ENCODE measurements at regions not wholly inside any gene's neighbourhood (a gene's known extent, or its start where the extent isn't known, plus 50 kb on each side); places are given as distances from the start of the nearest gene placed in this dataset.

DNA sequence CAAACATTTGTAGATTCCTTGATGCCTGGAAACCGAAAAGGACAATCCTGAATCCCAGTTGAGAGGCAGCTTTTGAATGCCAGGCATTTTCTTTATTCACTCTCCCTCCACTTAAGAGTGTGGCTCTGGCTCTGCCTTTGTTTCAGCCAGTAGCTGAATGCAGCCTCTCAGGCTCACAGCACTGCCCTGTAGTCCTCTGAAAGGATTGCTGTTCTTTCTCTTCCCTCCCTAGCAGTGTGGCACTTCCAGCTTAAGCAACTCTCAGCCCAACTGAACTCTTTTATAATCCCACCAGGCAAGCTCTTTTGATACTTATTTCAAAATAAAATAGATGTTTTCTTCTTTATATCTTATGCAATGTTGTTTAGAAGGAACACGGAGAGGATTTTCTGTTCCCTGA lies 415.6 kb downstream of the GJA1 start:
- WGBS (ENCODE audit: insufficient coverage, insufficient replicate concordance, low lambda C conversion rate, missing lambda C conversion rate), result 12% methylated on average over 2 of the region's 2 CpGs
- intact Hi-C loops (cut with micrococcal nuclease; ENCODE audit: unreplicated experiment) (no loop called here), in situ Hi-C loops (cut with MboI) (no loop called here)
- ChIA-PET CTCF (interaction anchor here (2.8 kb wide), 1 partner anchor 11 kb away, joined by 13 read pairs; no protein-coding TSS in a partner anchor), SMC1A (ENCODE audit: uncharacterized antibody, unreplicated experiment) (interaction anchor here (0.7 to 1.1 kb wide), 2 partner anchors 269 to 533 kb away, joined by 3 to 4 read pairs; no protein-coding TSS in a partner anchor), POLR2A (interaction anchor here (0.6 kb wide), 1 partner anchor 932 kb away, joined by 6 read pairs; no protein-coding TSS in a partner anchor), RAD21 (ENCODE audit: unreplicated experiment) (interaction anchor here (0.6 to 0.7 kb wide), 2 partner anchors 269 to 463 kb away, joined by 3 to 4 read pairs; no protein-coding TSS in a partner anchor)
- no peak overlapping the region for H2AFZ ChIP-seq (ENCODE audit: control insufficient read depth, low read depth, low read length)
- H3K9ac ChIP-seq (ENCODE audit: control insufficient read depth, insufficient read depth, low read length), result no peak overlapping the region
- FAIRE-seq, result no peak
- TF ChIP-seq POU2F2 (IDR thresholded peaks at IDR 0.05; ENCODE audit: borderline replicate concordance, low read depth, low read length) (no peak), PKNOX1 (IDR thresholded peaks at IDR 0.05) (no peak), MXI1 (IDR thresholded peaks at IDR 0.05; ENCODE audit: low read depth, low read length) (no peak), FOXK2 (IDR thresholded peaks at IDR 0.05) (no peak)
- TF ChIP-seq, protein P1, sequence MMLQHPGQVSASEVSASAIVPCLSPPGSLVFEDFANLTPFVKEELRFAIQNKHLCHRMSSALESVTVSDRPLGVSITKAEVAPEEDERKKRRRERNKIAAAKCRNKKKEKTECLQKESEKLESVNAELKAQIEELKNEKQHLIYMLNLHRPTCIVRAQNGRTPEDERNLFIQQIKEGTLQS (IDR thresholded peaks at IDR 0.05; ENCODE audit: borderline replicate concordance, extremely low read depth, low read depth, low read length), result no peak
- no peak overlapping the region for H3K4me2 ChIP-seq (ENCODE audit: control insufficient read depth, insufficient read depth)
- H3K4me3 ChIP-seq, result no peak overlapping the region
- H3K9me3 ChIP-seq (replicated peaks; ENCODE audit: control insufficient read depth, insufficient read depth, low read length), result no peaks in the 10 kb centered on the region
- no peak overlapping the region for H3K27ac ChIP-seq (ENCODE audit: control insufficient read depth, insufficient read depth)
- H3K79me2 ChIP-seq (ENCODE audit: control insufficient read depth, insufficient read depth, low read length), result no peaks in the 10 kb centered on the region
- H3K27me3 ChIP-seq (replicated peaks in 1 of 2; ENCODE audit: control insufficient read depth in 2 of 2, insufficient read depth in 2 of 2, low read length in 1 of 2), result no peaks in the 10 kb centered on the region
- H4K20me1 ChIP-seq (ENCODE audit: control insufficient read depth, insufficient read depth), result no peaks in the 10 kb centered on the region
- DNase-seq (ENCODE audit: low read depth, low spot score), result no peak
- no peak for ATAC-seq
- no peaks in the 10 kb centered on the region for H3K36me3 ChIP-seq (ENCODE audit: control insufficient read depth in 2 of 2, insufficient read depth in 2 of 2, low read length in 1 of 2)
- no TSS peak for BruUV-seq (replicated peaks)
- H3K4me1 ChIP-seq (ENCODE audit: control insufficient read depth, insufficient read depth, low read length), result no peaks in the 10 kb centered on the region

GRCh38 chr6:121853686-121854085 lies 418.2 kb downstream of the GJA1 start:
- Histone ChIP-seq H3K27me3 (replicated peaks in 1 of 2; ENCODE audit: control insufficient read depth in 2 of 2, insufficient read depth in 2 of 2, low read length in 1 of 2) (no peaks in the 10 kb centered on the region; a peak in 1 of 4 replicates), H3K79me2 (ENCODE audit: control insufficient read depth, insufficient read depth, low read length) (no peaks in the 10 kb centered on the region), H3K36me3 (ENCODE audit: control insufficient read depth in 2 of 2, insufficient read depth in 2 of 2, low read length in 1 of 2) (no peaks in the 10 kb centered on the region), H3K9ac (ENCODE audit: control insufficient read depth, insufficient read depth, low read length) (no peak overlapping the region), H3K4me2 (ENCODE audit: control insufficient read depth, insufficient read depth) (no peak overlapping the region), H3K27ac (ENCODE audit: control insufficient read depth, insufficient read depth) (no peak overlapping the region), H3K4me1 (ENCODE audit: control insufficient read depth, insufficient read depth, low read length) (no peaks in the 10 kb centered on the region), H2AFZ (ENCODE audit: control insufficient read depth, low read depth, low read length) (no peak overlapping the region), H4K20me1 (ENCODE audit: control insufficient read depth, insufficient read depth) (no peaks in the 10 kb centered on the region), H3K9me3 (replicated peaks; ENCODE audit: control insufficient read depth, insufficient read depth, low read length) (no peaks in the 10 kb centered on the region), H3K4me3 (no peak overlapping the region)
- DNase-seq (ENCODE audit: low read depth, low spot score), result no peak
- no peak for ATAC-seq
- in situ Hi-C loops (cut with MboI) (no loop called here), intact Hi-C loops (cut with micrococcal nuclease; ENCODE audit: unreplicated experiment) (no loop called here)
- SMC1A ChIA-PET (ENCODE audit: uncharacterized antibody, unreplicated experiment), result no interaction called here
- RAD21 ChIA-PET (ENCODE audit: unreplicated experiment), result no interaction called here
- WGBS (ENCODE audit: insufficient coverage, insufficient replicate concordance, low lambda C conversion rate, missing lambda C conversion rate), result 36% methylated on average over 4 of the region's 4 CpGs
- FAIRE-seq, result no peak
- BruUV-seq (replicated peaks), result no TSS peak
- POLR2A ChIA-PET, result no interaction called here
- CTCF ChIA-PET, result interaction anchor here (1.0 kb wide), 1 partner anchor 534 kb away, joined by 3 read pairs; no protein-coding TSS in a partner anchor
- TF ChIP-seq SIX5 (IDR thresholded peaks at IDR 0.05; ENCODE audit: low read depth, low read length, severe bottlenecking) (no peak), PAX8 (IDR thresholded peaks at IDR 0.05) (no peak), KAT2A (conservative IDR thresholded peaks at IDR 0.05; ENCODE audit: control insufficient read depth, low read depth, low read length) (no peak), MTA3 (IDR thresholded peaks at IDR 0.05; ENCODE audit: borderline replicate concordance, low read length) (no peak)
- TF ChIP-seq, protein P2, sequence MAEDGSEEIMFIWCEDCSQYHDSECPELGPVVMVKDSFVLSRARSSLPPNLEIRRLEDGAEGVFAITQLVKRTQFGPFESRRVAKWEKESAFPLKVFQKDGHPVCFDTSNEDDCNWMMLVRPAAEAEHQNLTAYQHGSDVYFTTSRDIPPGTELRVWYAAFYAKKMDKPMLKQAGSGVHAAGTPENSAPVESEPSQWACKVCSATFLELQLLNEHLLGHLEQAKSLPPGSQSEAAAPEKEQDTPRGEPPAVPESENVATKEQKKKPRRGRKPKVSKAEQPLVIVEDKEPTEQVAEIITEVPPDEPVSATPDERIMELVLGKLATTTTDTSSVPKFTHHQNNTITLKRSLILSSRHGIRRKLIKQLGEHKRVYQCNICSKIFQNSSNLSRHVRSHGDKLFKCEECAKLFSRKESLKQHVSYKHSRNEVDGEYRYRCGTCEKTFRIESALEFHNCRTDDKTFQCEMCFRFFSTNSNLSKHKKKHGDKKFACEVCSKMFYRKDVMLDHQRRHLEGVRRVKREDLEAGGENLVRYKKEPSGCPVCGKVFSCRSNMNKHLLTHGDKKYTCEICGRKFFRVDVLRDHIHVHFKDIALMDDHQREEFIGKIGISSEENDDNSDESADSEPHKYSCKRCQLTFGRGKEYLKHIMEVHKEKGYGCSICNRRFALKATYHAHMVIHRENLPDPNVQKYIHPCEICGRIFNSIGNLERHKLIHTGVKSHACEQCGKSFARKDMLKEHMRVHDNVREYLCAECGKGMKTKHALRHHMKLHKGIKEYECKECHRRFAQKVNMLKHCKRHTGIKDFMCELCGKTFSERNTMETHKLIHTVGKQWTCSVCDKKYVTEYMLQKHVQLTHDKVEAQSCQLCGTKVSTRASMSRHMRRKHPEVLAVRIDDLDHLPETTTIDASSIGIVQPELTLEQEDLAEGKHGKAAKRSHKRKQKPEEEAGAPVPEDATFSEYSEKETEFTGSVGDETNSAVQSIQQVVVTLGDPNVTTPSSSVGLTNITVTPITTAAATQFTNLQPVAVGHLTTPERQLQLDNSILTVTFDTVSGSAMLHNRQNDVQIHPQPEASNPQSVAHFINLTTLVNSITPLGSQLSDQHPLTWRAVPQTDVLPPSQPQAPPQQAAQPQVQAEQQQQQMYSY (CRISPR knock-in tag; IDR thresholded peaks at IDR 0.05), result no peak
- TF ChIP-seq, protein P3, sequence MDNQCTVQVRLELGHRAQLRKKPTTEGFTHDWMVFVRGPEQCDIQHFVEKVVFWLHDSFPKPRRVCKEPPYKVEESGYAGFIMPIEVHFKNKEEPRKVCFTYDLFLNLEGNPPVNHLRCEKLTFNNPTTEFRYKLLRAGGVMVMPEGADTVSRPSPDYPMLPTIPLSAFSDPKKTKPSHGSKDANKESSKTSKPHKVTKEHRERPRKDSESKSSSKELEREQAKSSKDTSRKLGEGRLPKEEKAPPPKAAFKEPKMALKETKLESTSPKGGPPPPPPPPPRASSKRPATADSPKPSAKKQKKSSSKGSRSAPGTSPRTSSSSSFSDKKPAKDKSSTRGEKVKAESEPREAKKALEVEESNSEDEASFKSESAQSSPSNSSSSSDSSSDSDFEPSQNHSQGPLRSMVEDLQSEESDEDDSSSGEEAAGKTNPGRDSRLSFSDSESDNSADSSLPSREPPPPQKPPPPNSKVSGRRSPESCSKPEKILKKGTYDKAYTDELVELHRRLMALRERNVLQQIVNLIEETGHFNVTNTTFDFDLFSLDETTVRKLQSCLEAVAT (IDR thresholded peaks at IDR 0.05), result no peak

Measured in GM12878 (cell line).